HTR-8/SVneo (cell line): ENCODE measurements at regions not wholly inside any gene's neighbourhood (a gene's known extent, or its start where the extent isn't known, plus 50 kb on each side); places are given as distances from the start of the nearest gene placed in this dataset.

Experiments
- DNase-seq: peaks from one replicate; pipeline ENCODE4 v3.0.0; 2011; ENCODE audit warnings: low spot score, mixed read lengths; ENCODE audit not compliant: insufficient read length
- FAIRE-seq: peaks from 2 replicates; lab custom pipeline; 2011; peaks lifted over from hg19 to GRCh38; lab: Jason Lieb, UNC

DNA sequence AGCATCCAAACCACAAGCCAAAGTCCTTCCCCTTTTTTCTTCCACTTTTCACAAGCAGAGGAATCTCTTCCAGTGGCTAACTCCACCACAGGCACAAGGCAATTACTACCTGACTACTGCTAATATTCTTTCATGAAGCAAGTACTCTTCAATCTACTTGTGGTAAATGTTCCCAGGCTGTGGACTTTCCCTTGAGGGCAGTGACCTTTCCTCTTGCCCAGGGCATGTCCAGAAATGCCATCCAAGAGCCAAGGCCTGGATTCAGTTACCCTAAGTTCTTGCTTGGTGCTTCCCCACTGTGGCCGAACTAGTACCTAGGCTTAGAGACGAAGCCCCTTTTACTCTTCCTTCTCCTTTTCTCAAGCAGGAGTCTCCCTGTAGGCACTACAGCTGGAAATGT, 400.7 kb downstream of the DCAF12L2 start:
- FAIRE-seq (no peak), DNase-seq (no peak)

DNA sequence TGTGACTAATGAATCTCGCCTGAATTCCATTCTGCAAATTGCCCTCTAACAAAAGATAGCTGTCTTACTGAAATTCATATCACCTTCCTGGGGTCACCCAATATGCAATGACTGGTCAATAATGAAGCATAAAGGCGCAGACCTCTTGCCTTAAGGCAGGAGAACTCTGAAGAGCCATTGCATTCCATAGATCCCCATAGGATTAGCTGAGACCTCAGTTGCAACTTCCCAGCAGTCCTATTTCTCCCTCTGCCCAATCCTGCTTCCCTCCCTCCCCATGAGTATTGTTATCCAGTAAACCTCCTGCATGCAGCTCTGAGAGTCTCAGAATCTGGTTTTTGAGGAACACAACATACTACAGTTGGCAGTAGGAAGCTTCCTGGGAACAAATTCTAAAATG, 396.5 kb downstream of the DCAF12L2 start:
- FAIRE-seq = no peak

DNA sequence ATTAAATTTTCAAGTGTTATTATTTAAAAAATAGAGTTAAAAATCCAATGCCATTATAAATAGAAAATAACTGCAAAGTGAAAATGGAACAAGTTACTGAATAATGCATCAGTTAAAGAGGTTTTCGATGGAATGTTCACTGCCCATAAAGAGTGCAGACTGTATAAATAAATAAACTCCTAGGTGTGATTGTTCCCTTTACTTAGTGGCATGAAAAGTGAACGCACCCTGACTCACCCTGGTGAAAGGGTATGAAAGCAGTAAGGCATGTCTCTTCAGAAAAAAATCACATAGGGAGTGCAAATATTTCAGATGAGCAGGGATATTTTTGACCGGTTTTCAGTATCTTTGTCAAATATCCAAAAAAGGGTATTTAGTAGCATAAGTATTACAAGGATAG, 387.8 kb downstream of the DCAF12L2 start:
- DNase-seq = no peak
- FAIRE-seq = no peak

More for the DNA sequence above, 396.5 kb downstream of the DCAF12L2 start:
- DNase-seq = no peak

DNA sequence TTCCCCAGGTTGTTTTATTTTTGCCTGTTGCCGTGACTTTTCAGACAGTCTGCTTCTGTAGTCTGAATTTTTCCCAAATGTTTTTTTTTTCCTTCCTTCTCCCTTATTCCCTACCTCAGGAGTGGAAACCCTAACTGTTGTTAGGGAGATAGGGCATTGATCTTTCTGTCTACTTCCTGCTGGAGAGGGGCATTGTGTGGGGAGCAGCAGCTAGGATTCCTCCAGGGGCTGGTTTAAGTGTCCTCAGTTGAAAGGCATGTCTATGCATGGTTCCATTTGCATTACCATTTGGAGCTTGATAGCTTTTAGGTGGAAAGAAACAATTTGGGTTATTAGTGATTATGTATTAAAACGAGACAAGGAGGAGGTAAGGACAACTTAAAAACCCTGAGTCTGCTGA, 383.9 kb downstream of the DCAF12L2 start:
- FAIRE-seq (no peak), DNase-seq (no peak)

DNA sequence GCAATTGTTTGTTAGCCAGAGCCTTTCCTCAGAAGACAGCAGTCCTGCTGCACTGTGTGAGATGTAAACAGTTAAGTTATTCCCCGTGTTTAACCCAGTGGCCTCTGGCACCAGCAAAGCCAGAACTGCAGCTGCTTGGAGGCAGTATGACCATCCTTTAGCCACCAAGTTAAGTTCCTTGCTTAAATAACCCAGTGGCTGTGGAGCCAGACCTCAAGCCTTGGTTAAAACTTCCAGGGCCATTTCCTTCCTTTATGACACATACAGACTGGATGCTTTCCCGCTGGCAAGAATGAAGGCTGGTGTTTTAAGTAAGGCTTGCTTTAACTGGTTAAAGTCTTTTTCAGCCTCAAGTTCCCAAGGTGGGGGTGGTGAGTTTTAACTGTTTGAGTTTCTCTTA, 379.8 kb downstream of the DCAF12L2 start:
- FAIRE-seq (no peak), DNase-seq (no peak)

DNA sequence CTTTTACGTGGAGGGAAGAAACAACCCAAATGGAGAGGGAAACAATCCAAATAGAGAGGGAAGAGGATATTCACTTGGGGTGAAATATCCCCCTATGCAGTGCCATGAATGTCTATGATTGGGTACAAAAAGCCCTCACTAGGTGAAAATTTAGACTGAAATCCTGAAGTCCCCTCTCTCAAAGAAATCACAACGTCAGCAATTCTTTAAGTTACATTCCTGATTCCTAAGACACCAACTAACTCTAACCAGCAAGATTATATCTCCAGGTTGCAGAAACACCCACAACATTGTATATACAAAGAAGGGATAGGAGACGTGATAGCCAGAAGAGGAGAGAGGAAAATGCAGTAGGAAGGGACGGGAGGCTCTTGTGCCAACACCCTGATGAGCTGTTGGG, 374.3 kb downstream of the DCAF12L2 start:
- FAIRE-seq = no peak

DNA sequence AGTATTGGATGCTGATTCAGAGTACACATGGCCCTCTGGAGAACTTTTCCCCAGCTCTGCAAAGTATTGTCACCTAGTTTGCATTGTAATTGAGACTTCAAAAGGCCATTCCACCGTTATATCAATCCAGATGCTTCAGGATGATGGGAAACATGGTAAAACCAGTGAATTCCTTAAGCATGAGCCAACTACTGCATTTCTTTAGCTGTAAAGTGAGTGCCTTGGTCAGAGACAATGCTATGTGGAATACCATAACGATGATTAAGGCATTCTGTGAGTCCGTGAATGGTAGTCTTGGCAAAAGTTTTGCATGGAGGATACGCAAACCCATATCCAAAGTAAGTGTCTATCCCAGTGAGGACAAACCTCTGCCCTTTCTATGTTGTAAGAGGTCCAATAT, 355.2 kb downstream of the DCAF12L2 start:
- DNase-seq (no peak), FAIRE-seq (no peak)

More for the DNA sequence above, 374.3 kb downstream of the DCAF12L2 start:
- no peak for DNase-seq

DNA sequence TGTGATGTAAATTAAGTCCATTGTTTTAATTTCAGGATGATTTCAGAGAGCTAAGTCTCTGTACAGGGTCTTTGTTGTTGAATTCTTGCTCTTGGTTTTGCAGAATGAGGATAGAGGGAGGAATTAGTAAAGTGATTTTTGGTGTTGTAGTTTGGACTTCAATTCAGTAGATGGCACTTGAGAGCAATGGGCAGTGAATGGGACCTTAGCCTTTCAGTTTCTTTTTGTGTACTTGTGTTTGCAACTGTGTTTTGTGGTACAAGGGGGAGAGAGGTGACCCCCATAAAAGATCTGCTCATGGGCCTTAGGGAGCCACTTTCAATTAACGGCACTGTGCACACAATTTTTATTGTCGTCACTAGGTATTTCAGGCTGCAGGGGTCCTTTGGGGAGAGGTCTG, 340.0 kb downstream of the DCAF12L2 start:
- DNase-seq (no peak), FAIRE-seq (no peak)

DNA sequence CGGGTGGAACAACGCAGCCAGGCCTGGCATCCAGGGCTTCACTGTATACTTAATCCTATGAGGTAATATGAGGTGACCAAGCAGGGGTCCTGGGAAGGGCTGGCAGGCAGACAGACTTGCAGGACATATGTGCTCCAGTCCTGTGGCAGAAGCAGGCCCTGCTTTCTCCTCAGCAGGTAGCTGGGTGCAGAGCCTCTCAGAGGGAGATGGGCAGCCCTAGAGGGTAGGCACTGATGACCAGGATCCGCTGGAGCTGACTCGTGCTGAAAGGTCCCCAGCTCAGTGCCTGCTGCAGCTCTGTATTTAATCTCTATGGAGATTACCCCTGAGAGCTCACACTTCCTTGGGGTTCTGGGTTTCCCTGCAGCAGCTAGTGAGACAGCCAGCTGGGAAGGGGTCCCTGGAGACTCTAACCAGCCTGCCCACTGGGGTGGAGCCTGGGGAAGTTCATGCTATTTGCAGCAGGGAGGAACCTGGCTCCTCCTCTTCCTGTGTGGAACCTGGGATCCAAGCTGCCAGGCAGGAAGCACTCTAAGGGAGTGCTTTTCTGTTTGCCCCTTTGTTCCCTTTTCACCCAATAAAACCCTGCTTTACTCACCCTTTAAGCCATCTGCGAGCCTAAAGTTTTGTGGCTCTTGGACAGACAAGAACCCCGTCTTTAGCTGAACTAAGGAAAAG, 339.2 kb downstream of the DCAF12L2 start:
- DNase-seq = no peak
- FAIRE-seq = no peak

DNA sequence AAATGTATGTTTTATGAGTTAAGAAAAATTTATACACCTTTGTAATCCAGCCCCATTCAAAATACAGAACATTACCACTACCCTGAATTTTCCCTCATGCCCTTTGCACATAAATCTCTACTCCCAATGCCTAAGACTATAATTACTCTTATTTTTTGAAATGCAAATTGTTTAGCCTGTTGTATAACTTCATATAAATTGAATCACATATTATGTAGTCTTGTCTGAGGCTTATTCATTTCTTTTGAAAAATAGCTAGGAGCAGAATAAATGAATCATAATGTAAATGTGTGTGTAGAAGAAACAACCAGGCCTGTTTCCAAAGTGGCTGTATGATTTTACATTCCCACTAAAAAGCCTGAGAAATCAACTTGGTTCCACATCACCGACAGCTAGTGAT, 319.8 kb downstream of the DCAF12L2 start:
- FAIRE-seq (no peak), DNase-seq (no peak)

DNA sequence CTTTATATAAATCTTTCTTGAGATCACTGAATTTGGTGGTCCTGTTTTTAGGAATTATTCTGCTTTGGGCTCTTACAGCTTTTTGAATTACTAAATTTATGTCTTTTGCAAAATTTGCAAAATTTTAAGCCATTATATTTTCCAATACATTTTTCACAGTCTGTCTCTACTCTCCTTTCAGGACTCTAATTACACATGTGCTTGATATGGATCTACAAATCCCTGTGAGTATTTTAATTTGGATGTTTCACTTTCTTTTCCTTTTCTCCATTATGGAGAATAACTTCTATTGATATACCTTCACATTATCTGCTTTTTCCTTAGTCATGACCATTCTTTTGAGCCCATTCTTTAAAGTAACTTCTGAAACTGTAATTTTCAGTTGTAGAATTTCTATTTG, 315.4 kb downstream of the DCAF12L2 start:
- no peak for FAIRE-seq

DNA sequence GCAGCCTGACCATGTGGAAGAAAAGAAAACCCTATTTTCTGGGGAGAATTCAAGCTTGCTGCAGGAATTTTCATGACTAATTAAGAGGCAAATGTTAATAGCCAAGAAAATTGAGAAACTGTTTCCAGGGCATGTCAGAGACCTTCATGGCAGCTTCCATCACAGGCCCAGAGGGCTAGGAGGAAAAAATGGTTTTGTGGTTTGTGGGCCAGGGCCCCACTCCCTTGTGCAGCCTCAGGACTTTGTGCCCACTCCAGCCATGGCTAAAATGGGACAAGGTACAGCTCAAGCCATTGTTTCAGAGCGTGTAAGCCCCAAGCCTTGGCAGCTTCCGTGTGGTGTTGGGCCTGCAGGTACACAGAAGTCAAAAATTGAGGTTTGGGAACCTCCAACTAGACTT, 282.9 kb downstream of the DCAF12L2 start:
- no peak for FAIRE-seq
- DNase-seq = no peak

More for the DNA sequence above, 315.4 kb downstream of the DCAF12L2 start:
- no peak for DNase-seq

DNA sequence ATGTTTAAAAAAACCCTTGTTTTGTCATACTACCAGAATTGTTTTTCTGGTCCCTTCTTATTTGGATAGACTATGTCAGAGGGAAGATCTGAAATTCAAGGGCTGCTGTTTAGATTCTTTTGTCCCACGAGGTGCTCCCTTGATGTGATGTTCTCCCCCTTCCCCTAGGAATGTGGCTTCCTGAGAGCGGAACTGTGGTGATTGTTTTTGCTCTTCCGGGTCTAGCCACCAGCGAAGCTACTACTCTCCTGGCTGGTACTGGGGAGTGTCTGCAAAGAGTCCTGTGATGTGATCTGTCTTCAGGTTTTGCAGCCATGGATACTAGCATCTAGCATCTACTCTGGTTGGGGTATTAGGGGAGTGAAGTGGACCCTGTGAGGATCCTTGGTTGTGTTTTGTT, 271.1 kb downstream of the DCAF12L2 start:
- FAIRE-seq (no peak), DNase-seq (no peak)

DNA sequence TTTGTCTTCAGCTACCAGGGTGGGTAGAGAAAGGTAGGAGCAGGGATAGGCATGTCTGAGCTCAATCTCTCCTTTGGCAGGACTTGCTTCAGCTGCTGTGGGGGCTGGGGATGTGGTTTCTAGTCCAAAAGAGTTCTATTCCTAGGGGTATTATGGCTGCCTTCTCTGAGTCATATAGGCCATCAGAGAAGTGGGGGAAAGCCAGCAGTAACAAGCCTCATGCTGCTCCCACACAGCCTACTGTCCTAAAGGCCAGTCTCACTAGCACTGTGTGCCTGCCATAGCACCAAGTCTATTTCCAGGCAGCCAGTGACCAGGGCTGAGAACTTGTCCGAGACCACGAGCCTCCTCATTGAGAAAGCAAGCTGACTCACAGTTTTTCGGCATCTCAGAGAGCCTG, 270.6 kb downstream of the DCAF12L2 start:
- DNase-seq (no peak), FAIRE-seq (no peak)

DNA sequence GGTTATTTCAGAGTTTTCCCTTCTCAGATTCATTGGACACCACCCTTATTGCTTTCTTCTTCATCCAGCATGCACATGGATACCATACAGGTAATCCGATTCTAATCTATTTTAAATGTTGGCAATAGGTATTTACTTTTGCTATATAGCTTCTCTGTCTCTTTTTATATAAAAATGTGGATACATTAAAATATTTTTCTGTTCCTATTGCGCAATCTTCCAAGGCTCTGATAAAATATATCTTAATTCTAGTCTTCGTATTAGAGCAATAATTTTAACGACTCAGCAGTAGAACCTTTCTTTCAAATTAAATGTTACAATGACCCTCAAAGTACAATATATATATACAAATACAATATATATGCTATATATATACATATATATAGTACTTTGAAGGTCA, 239.8 kb downstream of the DCAF12L2 start:
- FAIRE-seq (no peak), DNase-seq (no peak)

DNA sequence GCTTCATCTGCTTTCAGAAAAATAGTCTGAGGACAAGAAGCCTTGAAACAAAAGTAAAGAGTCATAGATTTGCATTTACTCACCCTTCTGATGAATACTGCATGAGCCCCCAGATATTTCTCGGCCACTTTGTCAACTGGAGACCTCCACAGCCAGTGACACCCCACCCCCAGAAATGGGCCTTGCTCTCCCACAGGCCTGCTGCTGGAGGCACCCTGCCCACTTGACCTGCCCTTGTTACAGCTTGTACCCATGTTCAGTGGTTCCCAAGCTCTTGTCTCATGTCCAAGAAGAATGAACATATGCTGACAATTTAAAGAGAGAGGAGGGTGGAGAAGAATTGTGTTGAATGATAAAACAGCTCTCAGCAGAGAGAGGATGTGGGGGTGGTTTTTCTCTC, 225.1 kb downstream of the DCAF12L2 start:
- DNase-seq (no peak), FAIRE-seq (no peak)

DNA sequence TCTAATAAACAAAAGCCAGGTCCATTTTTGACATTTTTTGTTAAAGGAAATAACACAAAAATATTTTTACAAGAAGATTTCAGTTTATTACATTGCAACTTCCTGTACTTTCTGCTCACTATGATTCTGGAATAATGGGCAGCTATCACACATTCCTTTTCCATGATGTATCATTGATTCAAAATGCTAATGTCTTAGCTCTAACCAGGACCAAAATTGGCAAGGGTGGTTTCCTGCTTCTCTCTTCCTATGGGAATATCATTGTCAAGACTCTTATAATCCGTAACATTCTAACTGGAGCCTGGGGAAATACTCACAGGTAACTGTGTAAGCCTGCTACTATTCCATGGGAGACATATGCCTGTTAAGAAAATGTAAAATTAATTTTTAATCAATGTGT, 218.6 kb downstream of the DCAF12L2 start:
- FAIRE-seq (no peak), DNase-seq (no peak)

DNA sequence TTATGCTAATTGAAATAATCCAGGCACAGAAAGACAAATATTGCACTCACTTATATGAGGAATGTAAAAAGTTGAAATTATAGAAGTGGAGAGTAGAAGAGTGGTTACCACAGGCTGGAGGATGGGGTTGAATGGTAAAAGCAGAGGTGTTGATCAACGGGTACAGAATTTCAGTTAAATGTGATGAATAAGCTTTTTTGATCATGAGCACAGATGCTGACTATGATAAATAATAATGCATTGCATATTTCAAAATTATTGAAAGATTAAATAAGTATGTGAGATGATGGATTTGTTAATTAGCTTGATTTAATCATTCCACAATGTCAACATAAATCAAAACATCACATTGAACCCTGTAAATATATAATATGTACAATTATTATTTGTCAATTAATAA, 213.1 kb downstream of the DCAF12L2 start:
- FAIRE-seq = no peak

DNA sequence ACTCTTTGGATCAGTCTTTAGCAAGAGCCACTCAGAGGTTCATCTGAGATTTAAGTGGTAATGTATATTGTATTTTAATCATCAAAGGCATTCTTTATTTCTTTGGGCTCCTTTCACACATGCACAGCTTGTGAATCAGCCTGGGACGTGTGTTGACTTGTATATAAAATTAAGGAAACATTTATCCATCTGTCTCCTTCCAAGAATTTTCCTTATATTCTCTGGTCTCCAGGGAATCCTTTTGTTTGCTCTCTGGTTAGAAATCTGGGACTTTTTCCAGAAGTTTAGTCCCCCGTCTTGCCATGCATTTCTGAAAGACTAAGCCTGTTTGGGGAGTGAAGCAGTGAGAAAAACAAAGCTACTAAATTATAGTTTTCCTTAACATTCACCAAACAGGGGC, 212.3 kb downstream of the DCAF12L2 start:
- FAIRE-seq (no peak), DNase-seq (no peak)

More for the DNA sequence above, 213.1 kb downstream of the DCAF12L2 start:
- DNase-seq = no peak

DNA sequence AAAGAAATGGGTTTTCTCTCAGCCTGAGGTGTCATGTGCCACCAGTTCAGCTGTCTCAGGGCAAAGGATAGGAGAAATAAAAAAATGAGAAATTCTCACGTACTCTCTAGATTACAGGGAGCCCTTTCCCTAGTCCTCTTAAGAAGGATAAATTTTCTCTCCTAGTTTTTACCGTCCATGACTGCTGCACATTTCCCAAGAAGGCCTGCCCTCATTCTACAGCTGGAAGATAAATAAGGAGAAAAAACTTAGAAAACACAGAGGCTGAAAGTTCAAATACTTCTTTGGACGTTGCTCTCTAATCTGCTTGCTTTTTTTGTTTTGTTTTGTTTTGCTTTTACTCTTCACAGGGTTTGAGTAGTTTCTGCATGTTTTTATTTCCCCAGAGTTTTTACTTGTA, 211.9 kb downstream of the DCAF12L2 start:
- FAIRE-seq (no peak), DNase-seq (no peak)

DNA sequence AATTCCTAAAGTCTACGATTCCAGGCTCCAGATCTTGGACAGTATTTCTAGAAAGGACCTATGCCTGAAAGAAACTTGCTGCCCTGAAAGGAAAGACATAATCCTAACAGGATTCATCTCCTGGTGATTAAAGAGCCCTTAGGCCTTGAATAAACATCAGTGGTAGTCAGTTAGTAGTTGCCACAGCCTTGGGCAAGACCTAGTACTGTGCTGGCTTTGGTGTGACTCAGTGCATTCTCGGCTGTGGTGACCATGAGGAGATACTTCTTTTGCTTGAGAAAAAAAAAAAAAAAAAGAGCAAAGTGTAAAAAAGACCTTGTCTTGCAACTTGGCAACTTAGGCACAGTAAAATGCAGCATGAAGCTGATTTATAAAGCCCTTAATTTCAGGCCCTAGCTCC, 188.2 kb downstream of the DCAF12L2 start:
- DNase-seq (no peak), FAIRE-seq (no peak)

DNA sequence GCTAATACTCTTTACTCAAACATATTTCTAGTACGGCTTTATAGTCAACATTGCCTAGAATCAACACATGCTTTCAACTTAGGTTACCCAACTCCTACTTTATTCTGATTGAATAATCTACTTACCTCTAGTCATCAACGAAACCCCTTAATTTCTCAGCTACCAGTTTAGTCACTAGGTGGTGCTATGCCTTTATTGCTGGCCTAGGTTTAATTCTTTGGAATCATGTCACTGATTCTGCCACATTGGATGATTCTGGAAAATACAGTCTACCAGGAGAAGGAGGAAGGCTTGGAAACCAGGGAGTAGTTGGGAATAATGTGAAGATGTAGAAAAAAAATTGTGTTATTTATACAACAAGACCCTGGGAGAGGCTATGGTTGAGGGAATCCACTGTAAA, 167.7 kb downstream of the DCAF12L2 start:
- DNase-seq (no peak), FAIRE-seq (no peak)

DNA sequence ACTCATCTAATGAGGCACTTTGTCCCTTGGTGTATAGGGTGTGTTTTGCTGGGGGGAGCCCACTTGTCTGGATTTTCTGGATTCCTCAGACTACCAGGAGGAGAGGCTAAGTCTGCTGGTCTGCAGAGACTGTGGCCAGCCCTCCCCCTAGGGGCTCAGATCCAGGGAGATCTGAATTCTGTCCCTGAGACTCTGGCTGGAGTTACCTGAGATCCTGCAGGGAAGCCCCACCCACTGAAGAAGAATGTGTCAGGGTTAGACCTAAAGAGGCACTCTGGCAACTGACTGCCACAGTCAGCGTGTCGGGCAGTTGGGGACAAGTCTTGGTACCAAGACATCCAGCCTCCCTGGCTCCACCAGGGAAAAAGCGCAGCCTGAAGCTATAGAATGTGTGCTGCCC, 138.9 kb downstream of the DCAF12L2 start:
- DNase-seq = no peak
- no peak for FAIRE-seq
